ENCODE measurements at regions not wholly inside any gene's neighbourhood (a gene's known extent, or its start where the extent isn't known, plus 50 kb on each side); places are given as distances from the start of the nearest gene placed in this dataset.

GRCh38 chr14:49016381-49016780, 569.8 kb downstream of the RPS29 start:
- no peak overlapping the region for H2BK12ac ChIP-seq (ENCODE audit: insufficient read length, low read depth, low read length)
- DNase-seq: no peak
- no peak overlapping the region for H4K5ac ChIP-seq (ENCODE audit: insufficient read length, low read depth, low read length)
- H3K4me3 Mint-ChIP-seq: no peak overlapping the region
- H3K9me3 Mint-ChIP-seq: no peaks in the 10 kb centered on the region
- H2BK20ac ChIP-seq (ENCODE audit: low read depth, low read length, poor library complexity, severe bottlenecking): no peak overlapping the region
- no peak overlapping the region for H3T11ph ChIP-seq (ENCODE audit: low read length)
- no peaks in the 10 kb centered on the region for H3K27me3 Mint-ChIP-seq (ENCODE audit: low read depth)
- H3K4me1 ChIP-seq (ENCODE audit: insufficient read depth, low read length): no peaks in the 10 kb centered on the region
- no peak overlapping the region for H2BK15ac ChIP-seq (ENCODE audit: low read depth, low read length)
- H3K27ac Mint-ChIP-seq: no peak overlapping the region
- no peak for TF ChIP-seq CTCF (conservative IDR thresholded peaks at IDR 0.05)
- H3K9me3 ChIP-seq (ENCODE audit: control insufficient read depth, low read depth, low read length): no peaks in the 10 kb centered on the region
- no CpG with 5 or more reads among the region's 2 CpGs for WGBS (ENCODE audit: extremely low coverage, insufficient read length, low lambda C conversion rate)
- H3K27me3 ChIP-seq (ENCODE audit: insufficient read depth, low read length): no peaks in the 10 kb centered on the region
- no peak overlapping the region for H4K91ac ChIP-seq (ENCODE audit: insufficient read length, low read depth, low read length)
- no peak overlapping the region for H3K14ac ChIP-seq (ENCODE audit: insufficient read depth, low read length)
- H4K20me1 ChIP-seq (ENCODE audit: control insufficient read depth, insufficient read depth, insufficient read length): no peaks in the 10 kb centered on the region
- no peak overlapping the region for H3K18ac ChIP-seq (ENCODE audit: insufficient read length, low read depth, low read length)
- H3K9ac ChIP-seq (ENCODE audit: extremely low read depth, insufficient read length, low read length): no peak overlapping the region
- no peak overlapping the region for H2AK5ac ChIP-seq (ENCODE audit: insufficient read length, low read length)
- H2AFZ ChIP-seq (ENCODE audit: low read length): no peak overlapping the region
- no peak overlapping the region for H3K4ac ChIP-seq (ENCODE audit: low read depth, low read length)
- no peak overlapping the region for H2BK120ac ChIP-seq (ENCODE audit: low read depth, low read length, poor library complexity, severe bottlenecking)
- no peaks in the 10 kb centered on the region for H3K23me2 ChIP-seq (ENCODE audit: insufficient read length, low read depth, low read length, poor library complexity, severe bottlenecking)
- no peaks in the 10 kb centered on the region for H3K79me2 ChIP-seq (ENCODE audit: insufficient read depth, low read length)
- H3K27ac ChIP-seq (ENCODE audit: insufficient read length, low read depth, low read length): no peak overlapping the region
- H3K4me2 ChIP-seq (ENCODE audit: insufficient read depth, insufficient read length, low read length): no peak overlapping the region
- no peak overlapping the region for H3K56ac ChIP-seq (ENCODE audit: insufficient read length, low read depth, low read length)
- no peaks in the 10 kb centered on the region for H3K79me1 ChIP-seq (ENCODE audit: insufficient read depth, low read depth, low read length, poor library complexity, severe bottlenecking)
- no peak overlapping the region for H4K8ac ChIP-seq (replicated peaks; ENCODE audit: insufficient read length, low read depth, low read length)
- no peak overlapping the region for H2BK5ac ChIP-seq (ENCODE audit: insufficient read length, low read length)
- no peak overlapping the region for H3K23ac ChIP-seq (ENCODE audit: insufficient read length, low read depth, low read length)
- no peaks in the 10 kb centered on the region for H3K36me3 Mint-ChIP-seq (ENCODE audit: insufficient read depth in 1 of 3, low read depth in 3 of 3)
- no peaks in the 10 kb centered on the region; a peak in 2 of 4 replicates for H3K4me1 Mint-ChIP-seq

Measured in H9 (cell line).